Neural cell (in vitro differentiated cells): ENCODE measurements at regions not wholly inside any gene's neighbourhood (a gene's known extent, or its start where the extent isn't known, plus 50 kb on each side); places are given as distances from the start of the nearest gene placed in this dataset.

Experiments used
- H2AFZ ChIP-seq: fragments of 200-600, 300-800 bp; sonication (generic), shearing (Covaris generic); 2 replicates; pipeline ENCODE4 v1.6.0; 2014; ENCODE audit warnings: low read depth, mild to moderate bottlenecking, antibody characterized with exemption, low read length, moderate library complexity
- H3F3A ChIP-seq: fragments of 200-600 bp; shearing (Covaris generic); 2 replicates; pipeline ENCODE4 v1.6.1; 2016; ENCODE audit warnings: mild to moderate bottlenecking, moderate library complexity, mixed read lengths, antibody characterized with exemption, low read length; ENCODE audit not compliant: insufficient read depth, poor library complexity, severe bottlenecking
- H3K27ac ChIP-seq: fragments of 200-600, 300-800 bp; sonication (generic), shearing (Covaris generic); 2 replicates; pipeline ENCODE4 v1.5.1; 2014; ENCODE audit warnings: mild to moderate bottlenecking, low read length, moderate library complexity
- H3K27me3 ChIP-seq: fragments of 300-800, 200-600 bp; sonication (generic), shearing (Covaris generic); 2 replicates; pipeline ENCODE4 v1.6.0; 2014; ENCODE audit warnings: mild to moderate bottlenecking, low read depth, low read length, moderate library complexity; ENCODE audit not compliant: insufficient read depth
- H3K36me3 ChIP-seq: fragments of 300-800, 200-600 bp; sonication (generic), shearing (Covaris generic); 2 replicates; pipeline ENCODE4 v1.5.1; 2014; ENCODE audit warnings: mild to moderate bottlenecking, antibody characterized with exemption, low read length, moderate library complexity; ENCODE audit not compliant: insufficient read depth
- H3K4me2 ChIP-seq: fragments of 300-800, 200-600 bp; sonication (generic), shearing (Covaris generic); 2 replicates; pipeline ENCODE4 v1.6.0; 2014; ENCODE audit warnings: mild to moderate bottlenecking, low read length
- H3K4me3 ChIP-seq: fragments of 300-800, 200-600 bp; sonication (generic), shearing (Covaris generic); 2 replicates; pipeline ENCODE4 v1.5.1; 2014; ENCODE audit warnings: mild to moderate bottlenecking, low read length, moderate library complexity
- H3K79me2 ChIP-seq: fragments of 200-600 bp; shearing (Covaris generic); replicated peaks from 2 replicates; pipeline ENCODE4 v1.6.0; 2014; ENCODE audit warnings: mild to moderate bottlenecking, low read length, moderate library complexity; ENCODE audit not compliant: insufficient read depth
- H3K9ac ChIP-seq: fragments of 300-800, 200-600 bp; sonication (generic), shearing (Covaris generic); 2 replicates; pipeline ENCODE4 v1.6.1; 2016; ENCODE audit warnings: mild to moderate bottlenecking, low read length, mixed read lengths
- H3K9me2 ChIP-seq: fragments of 200-600 bp; shearing (Covaris generic); 2 replicates; pipeline ENCODE4 v1.6.1; 2016; ENCODE audit warnings: mild to moderate bottlenecking, low read length, mixed read lengths; ENCODE audit not compliant: insufficient read depth
- H3K9me3 ChIP-seq: fragments of 200-600, 300-800 bp; sonication (generic), shearing (Covaris generic); 2 replicates; pipeline ENCODE4 v1.6.1; 2016; ENCODE audit warnings: mild to moderate bottlenecking, mixed run types, low read length, moderate library complexity, mixed read lengths
- H4K20me1 ChIP-seq: fragments of 200-600 bp; shearing (Covaris generic); 2 replicates; pipeline ENCODE4 v1.6.1; 2016; ENCODE audit warnings: mild to moderate bottlenecking, mixed run types; ENCODE audit not compliant: insufficient read depth
- EP300 ChIP-seq: fragments of 450-650 bp; conservative IDR thresholded peaks from 2 replicates; pipeline ENCODE4 v1.6.1; 2014; ENCODE audit warnings: antibody characterized with exemption, mild to moderate bottlenecking, moderate library complexity; ENCODE audit not compliant: poor library complexity, severe bottlenecking
- EZH2 ChIP-seq: fragments of 200-600, 300-800 bp; shearing (Covaris generic), sonication (generic); IDR thresholded peaks from 2 replicates; pipeline ENCODE4 v1.6.1; 2014; ENCODE audit warnings: antibody characterized with exemption, low read length, borderline replicate concordance, mild to moderate bottlenecking; ENCODE audit not compliant: insufficient read depth, poor library complexity, severe bottlenecking
- MXI1 ChIP-seq: fragments of 450-650 bp; conservative IDR thresholded peaks from 2 replicates; pipeline ENCODE4 v1.6.1; 2014; ENCODE audit warnings: antibody characterized with exemption, mild to moderate bottlenecking; ENCODE audit not compliant: poor library complexity, severe bottlenecking
- POLR2AphosphoS5 ChIP-seq: IDR thresholded peaks from 2 replicates; pipeline ENCODE4 v1.6.1; 2012
- RAD21 ChIP-seq: fragments of 450-650 bp; conservative IDR thresholded peaks from 2 replicates; pipeline ENCODE4 v1.6.1; 2014; ENCODE audit warnings: antibody characterized with exemption, mild to moderate bottlenecking, moderate library complexity
- REST ChIP-seq: IDR thresholded peaks from 2 replicates; pipeline ENCODE4 v1.6.1; 2012; ENCODE audit warnings: borderline replicate concordance
- SMC3 ChIP-seq: fragments of 450-650 bp; conservative IDR thresholded peaks from 2 replicates; pipeline ENCODE4 v1.6.1; 2014; ENCODE audit warnings: antibody characterized with exemption, mild to moderate bottlenecking, moderate library complexity; ENCODE audit not compliant: poor library complexity
- TAF1 ChIP-seq: IDR thresholded peaks from 2 replicates; pipeline ENCODE4 v1.6.1; 2012; ENCODE audit warnings: low read depth
- TF ChIP-seq, protein P1 (sequence below): fragments of 450-650 bp; IDR thresholded peaks from 2 replicates; pipeline ENCODE4 v1.5.1; 2014; ENCODE audit warnings: antibody characterized with exemption, mild to moderate bottlenecking, moderate library complexity; ENCODE audit not compliant: poor library complexity, severe bottlenecking

DNA sequence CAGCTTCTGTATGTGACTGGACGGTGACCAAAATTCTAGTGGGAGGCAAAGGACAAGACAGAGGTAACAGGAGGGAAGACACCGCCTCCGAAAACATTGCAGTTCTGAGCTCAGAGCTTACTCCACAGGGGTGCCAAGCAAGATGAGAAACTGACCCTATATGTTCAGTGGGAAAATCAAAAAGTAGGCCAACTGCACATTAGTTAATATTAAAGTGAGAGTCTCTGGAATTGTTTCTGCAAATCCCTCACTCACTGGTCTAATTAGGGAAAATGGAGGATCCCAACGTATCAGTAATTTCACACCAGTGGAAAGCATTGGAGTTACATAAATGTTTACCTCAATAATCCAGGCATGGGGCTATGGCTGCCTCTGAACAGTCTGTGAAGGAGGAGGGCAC lies 313.3 kb upstream of the KCNH8 start:
- no peak overlapping the region for H3K9ac ChIP-seq
- H3K9me3 ChIP-seq, result no peaks in the 10 kb centered on the region
- no peak overlapping the region for H3K4me3 ChIP-seq
- H3K4me2 ChIP-seq, result no peak overlapping the region
- TF ChIP-seq EP300 (no peak), MXI1 (no peak), TAF1 (no peak), SMC3 (no peak), RAD21 (no peak), POLR2AphosphoS5 (no peak), REST (no peak), EZH2 (no peak)
- TF ChIP-seq, protein P1, sequence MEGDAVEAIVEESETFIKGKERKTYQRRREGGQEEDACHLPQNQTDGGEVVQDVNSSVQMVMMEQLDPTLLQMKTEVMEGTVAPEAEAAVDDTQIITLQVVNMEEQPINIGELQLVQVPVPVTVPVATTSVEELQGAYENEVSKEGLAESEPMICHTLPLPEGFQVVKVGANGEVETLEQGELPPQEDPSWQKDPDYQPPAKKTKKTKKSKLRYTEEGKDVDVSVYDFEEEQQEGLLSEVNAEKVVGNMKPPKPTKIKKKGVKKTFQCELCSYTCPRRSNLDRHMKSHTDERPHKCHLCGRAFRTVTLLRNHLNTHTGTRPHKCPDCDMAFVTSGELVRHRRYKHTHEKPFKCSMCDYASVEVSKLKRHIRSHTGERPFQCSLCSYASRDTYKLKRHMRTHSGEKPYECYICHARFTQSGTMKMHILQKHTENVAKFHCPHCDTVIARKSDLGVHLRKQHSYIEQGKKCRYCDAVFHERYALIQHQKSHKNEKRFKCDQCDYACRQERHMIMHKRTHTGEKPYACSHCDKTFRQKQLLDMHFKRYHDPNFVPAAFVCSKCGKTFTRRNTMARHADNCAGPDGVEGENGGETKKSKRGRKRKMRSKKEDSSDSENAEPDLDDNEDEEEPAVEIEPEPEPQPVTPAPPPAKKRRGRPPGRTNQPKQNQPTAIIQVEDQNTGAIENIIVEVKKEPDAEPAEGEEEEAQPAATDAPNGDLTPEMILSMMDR, result no peak
- no peaks in the 10 kb centered on the region for H3K27me3 ChIP-seq
- no peaks in the 10 kb centered on the region for H3K36me3 ChIP-seq
- H4K20me1 ChIP-seq, result no peaks in the 10 kb centered on the region
- H3K27ac ChIP-seq, result no peak overlapping the region
- H2AFZ ChIP-seq, result no peak overlapping the region
- no peaks in the 10 kb centered on the region for H3K9me2 ChIP-seq
- no peaks in the 10 kb centered on the region for H3K79me2 ChIP-seq
- H3F3A ChIP-seq, result no peaks in the 10 kb centered on the region

GRCh38 chr3:18830087-18830486 lies 318.2 kb upstream of the KCNH8 start:
- no peak overlapping the region for H3K4me3 ChIP-seq

More at GRCh38 chr3:18830087-18830486, 318.2 kb upstream of the KCNH8 start:
- Histone ChIP-seq H3K27ac (no peak overlapping the region), H3K4me2 (no peak overlapping the region), H3K27me3 (no peaks in the 10 kb centered on the region), H2AFZ (no peak overlapping the region), H3K9ac (no peak overlapping the region), H4K20me1 (no peaks in the 10 kb centered on the region), H3K9me3 (no peaks in the 10 kb centered on the region), H3F3A (no peaks in the 10 kb centered on the region), H3K36me3 (no peaks in the 10 kb centered on the region), H3K9me2 (no peaks in the 10 kb centered on the region), H3K79me2 (no peaks in the 10 kb centered on the region)
- no peak for TF ChIP-seq SMC3
- TF ChIP-seq TAF1, result no peak
- no peak for TF ChIP-seq REST
- no peak for TF ChIP-seq RAD21
- TF ChIP-seq POLR2AphosphoS5, result no peak
- TF ChIP-seq, protein P1, result no peak
- TF ChIP-seq EZH2, result no peak
- TF ChIP-seq EP300, result no peak
- TF ChIP-seq MXI1, result no peak
